ENCODE measurements at regions not wholly inside any gene's neighbourhood (a gene's known extent, or its start where the extent isn't known, plus 50 kb on each side); places are given as distances from the start of the nearest gene placed in this dataset.

DNA sequence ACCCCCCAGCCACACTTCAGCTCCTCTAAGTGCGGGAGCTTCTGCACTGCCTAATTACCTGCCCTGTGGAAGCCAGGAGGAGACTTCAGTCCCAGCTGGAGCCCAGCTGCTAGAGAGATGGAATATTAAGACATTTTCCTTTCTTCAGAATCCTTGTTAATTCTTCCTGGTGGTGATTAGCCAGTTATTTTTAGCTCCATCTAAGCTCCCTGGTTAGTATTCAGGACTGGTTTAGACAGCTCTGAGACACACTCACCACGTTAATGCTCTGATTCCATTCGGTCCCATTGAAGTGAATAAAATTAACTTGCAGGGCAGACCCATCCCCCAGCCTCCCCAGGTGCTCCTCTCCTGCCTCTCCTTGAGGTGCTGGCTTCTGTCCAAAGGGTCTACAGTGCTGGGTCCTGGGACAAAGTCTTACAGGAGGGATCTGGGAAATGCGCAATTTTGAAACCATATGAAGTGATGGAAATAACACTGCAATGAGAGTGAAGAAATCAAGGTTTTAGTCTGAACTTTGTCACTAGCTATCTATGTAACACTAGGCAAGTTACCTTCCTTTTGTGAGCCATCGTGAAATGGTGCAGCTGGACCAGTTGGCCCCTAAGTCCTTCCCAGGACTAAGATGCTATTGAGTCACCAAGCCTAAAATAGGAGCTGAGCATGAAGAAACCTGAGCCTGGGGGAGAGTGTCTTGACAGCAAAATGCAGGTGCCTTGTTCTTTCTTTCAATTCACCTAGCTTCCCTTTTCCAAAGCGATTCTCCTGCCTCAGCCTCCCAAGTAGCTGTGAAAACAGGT, 117.4 kb upstream of the ATP1A1 start:
- Mint-ChIP-seq H3K27ac (peak overlapping the region in 1 of 3 experiments; percentile 62; a peak in 2 of 7 replicates), H3K4me3 (no peak overlapping the region)

More for the DNA sequence above, 117.4 kb upstream of the ATP1A1 start:
- no CpG with 5 or more reads among the region's 6 CpGs for WGBS (ENCODE audit: extremely low coverage, insufficient read length, low lambda C conversion rate)
- Histone ChIP-seq H4K20me1 (ENCODE audit: control insufficient read depth, insufficient read depth, insufficient read length) (no peaks in the 10 kb centered on the region), H3T11ph (ENCODE audit: low read length) (no peak overlapping the region), H3K27me3 (ENCODE audit: insufficient read depth, low read length) (no peaks in the 10 kb centered on the region), H3K27ac (ENCODE audit: insufficient read length, low read depth, low read length) (no peak overlapping the region), H2BK120ac (ENCODE audit: low read depth, low read length, poor library complexity, severe bottlenecking) (no peak overlapping the region), H2AK5ac (ENCODE audit: insufficient read length, low read length) (no peak overlapping the region), H4K8ac (replicated peaks; ENCODE audit: insufficient read length, low read depth, low read length) (no peak overlapping the region), H3K9ac (ENCODE audit: extremely low read depth, insufficient read length, low read length) (no peak overlapping the region), H4K91ac (ENCODE audit: insufficient read length, low read depth, low read length) (no peak overlapping the region), H2AFZ (ENCODE audit: low read length) (no peak overlapping the region), H2BK15ac (ENCODE audit: low read depth, low read length) (no peak overlapping the region), H4K5ac (ENCODE audit: insufficient read length, low read depth, low read length) (no peak overlapping the region), H3K9me3 (ENCODE audit: control insufficient read depth, low read depth, low read length) (no peaks in the 10 kb centered on the region), H2BK12ac (ENCODE audit: insufficient read length, low read depth, low read length) (no peak overlapping the region), H3K56ac (ENCODE audit: insufficient read length, low read depth, low read length) (no peak overlapping the region), H3K14ac (ENCODE audit: insufficient read depth, low read length) (no peak overlapping the region), H2BK5ac (ENCODE audit: insufficient read length, low read length) (no peak overlapping the region), H3K4me2 (ENCODE audit: insufficient read depth, insufficient read length, low read length) (no peak overlapping the region), H3K79me2 (ENCODE audit: insufficient read depth, low read length) (no peaks in the 10 kb centered on the region), H3K18ac (ENCODE audit: insufficient read length, low read depth, low read length) (no peak overlapping the region), H2BK20ac (ENCODE audit: low read depth, low read length, poor library complexity, severe bottlenecking) (no peak overlapping the region), H3K4me1 (ENCODE audit: insufficient read depth, low read length) (no peaks in the 10 kb centered on the region), H3K4ac (ENCODE audit: low read depth, low read length) (no peak overlapping the region), H3K79me1 (ENCODE audit: insufficient read depth, low read depth, low read length, poor library complexity, severe bottlenecking) (no peaks in the 10 kb centered on the region), H3K23ac (ENCODE audit: insufficient read length, low read depth, low read length) (no peak overlapping the region), H3K23me2 (ENCODE audit: insufficient read length, low read depth, low read length, poor library complexity, severe bottlenecking) (no peaks in the 10 kb centered on the region)
- Mint-ChIP-seq H3K9me3 (no peaks in the 10 kb centered on the region; a peak in 1 of 5 replicates), H3K36me3 (ENCODE audit: insufficient read depth in 1 of 3, low read depth in 3 of 3) (no peaks in the 10 kb centered on the region), H3K27me3 (ENCODE audit: low read depth) (peaks cover 1% of the 10 kb centered on the region; the same call in 1 of the 2 replicates), H3K4me1 (peaks cover 8 to 11% of the 10 kb centered on the region in 2 experiments)
- DNase-seq, result no peak
- TF ChIP-seq CTCF (conservative IDR thresholded peaks at IDR 0.05), result no peak
